Breast epithelium (tissue), 4 donors: ENCODE measurements at regions not wholly inside any gene's neighbourhood (a gene's known extent, or its start where the extent isn't known, plus 50 kb on each side); places are given as distances from the start of the nearest gene placed in this dataset.

Experiments used
- DNase-seq, 2 donors: peaks; one replicate each; pipeline ENCODE4 v3.0.0-alpha.2; 2019; ENCODE audit warnings: low spot score in 2 of 2
- H3K27ac ChIP-seq, 2 donors: fragments of 200-600 bp; sonication (generic) in 1 of 2; one replicate each; pipeline ENCODE4 v1.5.1; 2016 to 2019; ENCODE audit warnings: mild to moderate bottlenecking in 1 of 2
- H3K27me3 ChIP-seq, 2 donors: fragments of 200-600 bp; sonication (generic) in 1 of 2; one replicate each; pipeline versions ENCODE4 v1.5.1 to v1.6.0; 2017 to 2019; ENCODE audit warnings: control low read depth in 1 of 2, mild to moderate bottlenecking in 1 of 2
- H3K36me3 ChIP-seq: fragments of 200-600 bp; one replicate; pipeline ENCODE4 v1.5.1; 2019
- H3K4me1 ChIP-seq, 2 donors: fragments of 200-600 bp; sonication (generic); one replicate each; pipeline ENCODE4 v1.5.1; 2016 to 2019; ENCODE audit warnings: control low read depth in 1 of 2
- H3K4me3 ChIP-seq, 3 donors: fragments of 200-600 bp; sonication (generic); 1 replicate in 2 of 3; 2 replicates in 1 of 3; pipeline ENCODE4 v1.5.1; 2016 to 2019; ENCODE audit warnings: mild to moderate bottlenecking in 3 of 3, moderate library complexity in 2 of 3
- H3K9me3 ChIP-seq, 2 donors: fragments of 200-600 bp; sonication (generic) in 1 of 2; one replicate each; pipeline ENCODE4 v1.5.1; 2016 to 2019; ENCODE audit warnings: control low read depth in 1 of 2
- CTCF ChIP-seq, 3 donors: fragments of 450-650 bp; IDR thresholded peaks; one replicate each; pipeline ENCODE4 v1.5.1; 2016 to 2017; ENCODE audit warnings: antibody characterized with exemption in 3 of 3, mild to moderate bottlenecking in 3 of 3, moderate library complexity in 3 of 3
- POLR2A ChIP-seq: fragments of 450-650 bp; IDR thresholded peaks from one replicate; pipeline ENCODE4 v1.6.1; 2016; ENCODE audit warnings: antibody characterized with exemption, mild to moderate bottlenecking, moderate library complexity
- POLR2AphosphoS5 ChIP-seq, 3 donors: sonication (generic); formaldehyde crosslinking; IDR thresholded peaks; one replicate each; pipeline ENCODE4 v1.6.1; 2017; ENCODE audit warnings: antibody characterized with exemption in 3 of 3
- intact Hi-C: fragments of 100-400 bp; cut with DNase I; formaldehyde crosslinking; loops from one replicate; pipeline ENCODE4 v1.15.1; 2023; ENCODE audit warnings: low total_unique reads

- intact Hi-C loops = no loop called here
- peaks cover 0 to 6% of the 10 kb centered on the region in 2 donors for H3K9me3 ChIP-seq
- H3K4me3 ChIP-seq = no peak overlapping the region
- H3K27ac ChIP-seq = no peak overlapping the region
- TF ChIP-seq POLR2AphosphoS5 (IDR thresholded peaks at IDR 0.05) (no peak), CTCF (IDR thresholded peaks at IDR 0.05) (no peak), POLR2A (no peak)
- H3K4me1 ChIP-seq = no peaks in the 10 kb centered on the region
- no peaks in the 10 kb centered on the region for H3K27me3 ChIP-seq
- no peaks in the 10 kb centered on the region for H3K36me3 ChIP-seq
- no peak for DNase-seq
Measured at GRCh38 chr18:7317804-7318231, 86.9 kb downstream of the LRRC30 start.

GRCh38 chr18:7319161-7319560 is 88.3 kb downstream of the LRRC30 start:
- Histone ChIP-seq H3K27ac (no peak overlapping the region), H3K9me3 (no peaks in the 10 kb centered on the region), H3K4me1 (no peaks in the 10 kb centered on the region), H3K27me3 (no peaks in the 10 kb centered on the region), H3K36me3 (no peaks in the 10 kb centered on the region), H3K4me3 (no peak overlapping the region)
- DNase-seq = no peak
- no peak for TF ChIP-seq POLR2AphosphoS5 (IDR thresholded peaks at IDR 0.05)
- intact Hi-C loops = no loop called here

- H3K36me3 ChIP-seq = no peaks in the 10 kb centered on the region
- no peaks in the 10 kb centered on the region for H3K9me3 ChIP-seq
- no peak for DNase-seq
- TF ChIP-seq POLR2AphosphoS5 (IDR thresholded peaks at IDR 0.05) = no peak
- no peak for TF ChIP-seq CTCF (IDR thresholded peaks at IDR 0.05)
- TF ChIP-seq POLR2A = no peak
- no peak overlapping the region for H3K4me3 ChIP-seq
- intact Hi-C loops = no loop called here
- H3K27me3 ChIP-seq = no peaks in the 10 kb centered on the region
- no peaks in the 10 kb centered on the region for H3K4me1 ChIP-seq
- no peak overlapping the region for H3K27ac ChIP-seq
Measured at GRCh38 chr18:7321831-7322230, 90.9 kb downstream of the LRRC30 start.

- Histone ChIP-seq H3K4me1 (no peaks in the 10 kb centered on the region), H3K36me3 (no peaks in the 10 kb centered on the region), H3K27ac (no peak overlapping the region), H3K9me3 (no peaks in the 10 kb centered on the region), H3K4me3 (no peak overlapping the region), H3K27me3 (no peaks in the 10 kb centered on the region)
- DNase-seq = no peak
- intact Hi-C loops = no loop called here
- TF ChIP-seq CTCF (IDR thresholded peaks at IDR 0.05) (no peak), POLR2A (no peak), POLR2AphosphoS5 (IDR thresholded peaks at IDR 0.05) (no peak)
Measured at GRCh38 chr18:7322817-7323485, 92.1 kb downstream of the LRRC30 start.

- Histone ChIP-seq H3K9me3 (no peaks in the 10 kb centered on the region), H3K27ac (no peak overlapping the region), H3K36me3 (no peaks in the 10 kb centered on the region), H3K4me1 (no peaks in the 10 kb centered on the region), H3K4me3 (no peak overlapping the region), H3K27me3 (no peaks in the 10 kb centered on the region)
- no peak for DNase-seq
- intact Hi-C loops = no loop called here
- TF ChIP-seq POLR2AphosphoS5 (IDR thresholded peaks at IDR 0.05) (no peak), POLR2A (no peak), CTCF (IDR thresholded peaks at IDR 0.05) (no peak)
Measured at GRCh38 chr18:7325126-7325430, 94.2 kb downstream of the LRRC30 start.

- TF ChIP-seq CTCF (IDR thresholded peaks at IDR 0.05) (no peak), POLR2AphosphoS5 (IDR thresholded peaks at IDR 0.05) (no peak), POLR2A (no peak)
Measured at GRCh38 chr18:7329016-7329415, 98.1 kb downstream of the LRRC30 start.

More at GRCh38 chr18:7329016-7329415, 98.1 kb downstream of the LRRC30 start:
- H3K4me3 ChIP-seq = no peak overlapping the region
- H3K27ac ChIP-seq = no peak overlapping the region
- no peaks in the 10 kb centered on the region for H3K4me1 ChIP-seq
- no peaks in the 10 kb centered on the region for H3K9me3 ChIP-seq
- H3K27me3 ChIP-seq = no peaks in the 10 kb centered on the region
- no peak for DNase-seq
- H3K36me3 ChIP-seq = no peaks in the 10 kb centered on the region
- intact Hi-C loops = no loop called here
